GM23338 (cell line): ENCODE measurements at regions not wholly inside any gene's neighbourhood (a gene's known extent, or its start where the extent isn't known, plus 50 kb on each side); places are given as distances from the start of the nearest gene placed in this dataset.

Experiments used
- ATAC-seq: fragments of 200-7000 bp; cut with Tn5 transposase; 3 replicates; pipeline ENCODE4 v1.9.1; 2020
- DNase-seq: peaks from one replicate; pipeline ENCODE4 v3.0.0-alpha.2; 2015; ENCODE audit warnings: low spot score
- H2AFZ ChIP-seq: fragments of 200-600 bp; sonication (generic); 2 replicates; pipeline ENCODE4 v1.8.0; 2016; ENCODE audit warnings: antibody characterized with exemption, mild to moderate bottlenecking, moderate library complexity
- H3F3A ChIP-seq: fragments of 200-600 bp; sonication (generic); replicated peaks from 2 replicates; pipeline ENCODE4 v1.8.0; 2017; ENCODE audit warnings: antibody characterized with exemption, mixed run types, low read depth
- H3K27ac ChIP-seq: fragments of 200-600 bp; sonication (generic); 2 replicates; pipeline ENCODE4 v1.6.1; 2016; ENCODE audit warnings: low read depth
- H3K27me3 ChIP-seq: fragments of 200-600 bp; sonication (generic); 2 replicates; pipeline ENCODE4 v1.8.0; 2016; ENCODE audit warnings: mild to moderate bottlenecking, mixed run types, moderate library complexity; ENCODE audit not compliant: insufficient read depth
- H3K36me3 ChIP-seq: fragments of 200-600 bp; sonication (generic); 2 replicates; pipeline ENCODE4 v1.8.0; 2016; ENCODE audit warnings: mild to moderate bottlenecking; ENCODE audit not compliant: insufficient read depth
- H3K4me1 ChIP-seq: fragments of 200-600 bp; sonication (generic); 2 replicates; pipeline ENCODE4 v1.8.0; 2016; ENCODE audit warnings: mild to moderate bottlenecking, moderate library complexity; ENCODE audit not compliant: insufficient read depth
- H3K4me2 ChIP-seq: fragments of 200-600 bp; sonication (generic); 2 replicates; pipeline ENCODE4 v1.7.1; 2017; ENCODE audit warnings: mixed run types
- H3K4me3 ChIP-seq: fragments of 200-600 bp; sonication (generic); 2 replicates; pipeline ENCODE4 v1.6.1; 2016; ENCODE audit warnings: mixed run types
- H3K79me2 ChIP-seq: fragments of 200-600 bp; sonication (generic); replicated peaks from 2 replicates; pipeline ENCODE4 v1.8.0; 2017; ENCODE audit warnings: mild to moderate bottlenecking; ENCODE audit not compliant: insufficient read depth
- H3K9me2 ChIP-seq: fragments of 200-600 bp; sonication (generic); 2 replicates; pipeline ENCODE4 v1.8.0; 2017; ENCODE audit not compliant: insufficient read depth
- H4K20me1 ChIP-seq: fragments of 200-600 bp; sonication (generic); replicated peaks from 2 replicates; pipeline ENCODE4 v1.8.0; 2017; ENCODE audit warnings: mild to moderate bottlenecking; ENCODE audit not compliant: insufficient read depth
- H3K27ac Mint-ChIP-seq: 2 replicates; pipeline ENCODE4 v1.8.0; 2020; ENCODE audit warnings: inconsistent platforms, mild to moderate bottlenecking, moderate library complexity, mixed read lengths
- H3K27me3 Mint-ChIP-seq: 3 replicates; pipeline ENCODE4 v1.8.0; 2022; ENCODE audit warnings: low read depth, mild to moderate bottlenecking, moderate library complexity, mixed read lengths, inconsistent platforms; ENCODE audit not compliant: insufficient read depth, poor library complexity
- H3K36me3 Mint-ChIP-seq: 3 replicates; pipeline ENCODE4 v1.8.0; 2021; ENCODE audit warnings: low read depth, mild to moderate bottlenecking, inconsistent platforms, moderate library complexity, mixed read lengths
- H3K4me1 Mint-ChIP-seq: 3 replicates; pipeline ENCODE4 v1.8.0; 2020; ENCODE audit warnings: mild to moderate bottlenecking, inconsistent platforms, mixed read lengths
- H3K4me3 Mint-ChIP-seq: 3 replicates; pipeline ENCODE4 v1.8.0; 2021; ENCODE audit warnings: moderate library complexity, mild to moderate bottlenecking, inconsistent platforms, mixed read lengths
- H3K9me3 Mint-ChIP-seq: 3 replicates; pipeline ENCODE4 v1.8.0; 2020; ENCODE audit warnings: moderate library complexity, mild to moderate bottlenecking, inconsistent platforms, mixed read lengths
- CREB1 ChIP-seq: fragments of 250-450 bp; sonication (Bioruptor Pico); IDR thresholded peaks from 2 replicates; pipeline ENCODE4 v1.5.0; 2020; ENCODE audit warnings: low read depth, mild to moderate bottlenecking, moderate library complexity
- CTCF ChIP-seq, 2 experiments: fragments of 200-600 bp in 1 of 2; sonication (generic) in 1 of 2; conservative IDR thresholded peaks; 2 replicates each; pipeline versions ENCODE4 v1.5.1 to v1.6.1; 2016 to 2017; ENCODE audit warnings: antibody characterized with exemption in 2 of 2, low read depth in 2 of 2, mild to moderate bottlenecking in 2 of 2, moderate library complexity in 1 of 2
- EZH2phosphoT487 ChIP-seq: fragments of 200-600 bp; sonication (generic); IDR thresholded peaks from one replicate; pipeline ENCODE4 v1.8.1; 2018; ENCODE audit warnings: antibody characterized with exemption; ENCODE audit not compliant: unreplicated experiment
- JUNB ChIP-seq: IDR thresholded peaks from one replicate; pipeline ENCODE4 v1.6.1; 2016; ENCODE audit warnings: antibody characterized with exemption; ENCODE audit not compliant: unreplicated experiment
- NANOG ChIP-seq: IDR thresholded peaks from 2 replicates; pipeline ENCODE4 v1.6.1; 2016; ENCODE audit warnings: antibody characterized with exemption, borderline replicate concordance
- ZNF114 ChIP-seq: fragments of 250-450 bp; sonication (Bioruptor Pico); IDR thresholded peaks from 2 replicates; pipeline ENCODE4 v1.5.0; 2020; ENCODE audit warnings: mild to moderate bottlenecking, moderate library complexity
- ZNF331 ChIP-seq: fragments of 250-450 bp; sonication (Bioruptor Pico); IDR thresholded peaks from 2 replicates; pipeline ENCODE4 v1.5.0; 2020; ENCODE audit warnings: low read depth, mild to moderate bottlenecking, moderate library complexity
- TF ChIP-seq, protein P1 (sequence below): IDR thresholded peaks from 2 replicates; pipeline ENCODE4 v1.6.1; 2016; ENCODE audit warnings: antibody characterized with exemption

- ATAC-seq (no peak), DNase-seq (no peak)
- Histone ChIP-seq H3K9me2 (no peaks in the 10 kb centered on the region), H3K4me1 (no peaks in the 10 kb centered on the region), H3K36me3 (no peaks in the 10 kb centered on the region), H3K4me3 (no peak overlapping the region), H3K27me3 (no peaks in the 10 kb centered on the region), H3K4me2 (no peak overlapping the region), H4K20me1 (no peaks in the 10 kb centered on the region), H2AFZ (no peak overlapping the region), H3K79me2 (no peaks in the 10 kb centered on the region), H3K27ac (no peak overlapping the region), H3F3A (no peaks in the 10 kb centered on the region)
- Mint-ChIP-seq H3K27ac (no peak overlapping the region), H3K36me3 (no peaks in the 10 kb centered on the region), H3K4me1 (no peaks in the 10 kb centered on the region), H3K4me3 (no peak overlapping the region), H3K27me3 (no peaks in the 10 kb centered on the region), H3K9me3 (peaks cover 18% of the 10 kb centered on the region)
- TF ChIP-seq CREB1 (CRISPR knock-in tag) (no peak), CTCF (conservative IDR thresholded peaks at IDR 0.05; ENCODE audit: low read depth in 2 of 2) (no peak), JUNB (no peak), NANOG (no peak), ZNF331 (CRISPR knock-in tag) (no peak), ZNF114 (no peak), EZH2phosphoT487 (no peak)
Measured at GRCh38 chrX:57741107-57741506, 61.0 kb upstream of the NLRP2B start.

DNA sequence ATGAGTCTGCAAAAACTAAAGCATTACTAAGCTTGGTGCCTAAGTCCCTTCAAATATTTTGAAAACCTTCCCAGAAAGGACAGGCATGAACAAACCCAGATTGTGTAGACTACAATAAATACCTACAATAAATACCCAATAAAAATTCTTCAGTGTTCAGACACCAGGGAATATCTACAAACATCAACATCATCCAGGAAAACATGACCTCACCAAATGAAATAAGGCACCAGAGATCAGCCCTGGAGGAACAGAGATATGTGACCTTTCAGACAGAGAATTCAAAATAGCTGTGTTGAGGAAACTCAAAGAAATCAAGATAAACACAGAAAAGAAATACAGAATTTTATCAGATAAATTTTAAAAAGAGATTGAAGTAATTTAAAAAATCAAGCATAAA is 57.8 kb upstream of the NLRP2B start:
- no peak overlapping the region for H3K4me3 Mint-ChIP-seq
- ATAC-seq (no peak), DNase-seq (no peak)
- peaks cover 8% of the 10 kb centered on the region for H3K9me3 Mint-ChIP-seq
- no peaks in the 10 kb centered on the region for H3K36me3 Mint-ChIP-seq
- Histone ChIP-seq H4K20me1 (no peaks in the 10 kb centered on the region), H3F3A (no peaks in the 10 kb centered on the region), H3K4me2 (no peak overlapping the region), H3K4me3 (no peak overlapping the region), H3K36me3 (no peaks in the 10 kb centered on the region), H3K4me1 (no peaks in the 10 kb centered on the region), H3K27ac (no peak overlapping the region), H3K27me3 (no peaks in the 10 kb centered on the region), H3K79me2 (no peaks in the 10 kb centered on the region), H3K9me2 (no peaks in the 10 kb centered on the region), H2AFZ (no peak overlapping the region)
- no peaks in the 10 kb centered on the region for H3K27me3 Mint-ChIP-seq
- H3K4me1 Mint-ChIP-seq = no peaks in the 10 kb centered on the region
- TF ChIP-seq CREB1 (CRISPR knock-in tag) = no peak
- TF ChIP-seq JUNB = no peak
- no peak for TF ChIP-seq ZNF331 (CRISPR knock-in tag)
- no peak for TF ChIP-seq CTCF (conservative IDR thresholded peaks at IDR 0.05; ENCODE audit: low read depth in 2 of 2)
- TF ChIP-seq, protein P1, sequence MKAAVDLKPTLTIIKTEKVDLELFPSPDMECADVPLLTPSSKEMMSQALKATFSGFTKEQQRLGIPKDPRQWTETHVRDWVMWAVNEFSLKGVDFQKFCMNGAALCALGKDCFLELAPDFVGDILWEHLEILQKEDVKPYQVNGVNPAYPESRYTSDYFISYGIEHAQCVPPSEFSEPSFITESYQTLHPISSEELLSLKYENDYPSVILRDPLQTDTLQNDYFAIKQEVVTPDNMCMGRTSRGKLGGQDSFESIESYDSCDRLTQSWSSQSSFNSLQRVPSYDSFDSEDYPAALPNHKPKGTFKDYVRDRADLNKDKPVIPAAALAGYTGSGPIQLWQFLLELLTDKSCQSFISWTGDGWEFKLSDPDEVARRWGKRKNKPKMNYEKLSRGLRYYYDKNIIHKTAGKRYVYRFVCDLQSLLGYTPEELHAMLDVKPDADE = no peak
- H3K27ac Mint-ChIP-seq = no peak overlapping the region
